C4-2B (cell line): ENCODE measurements at regions not wholly inside any gene's neighbourhood (a gene's known extent, or its start where the extent isn't known, plus 50 kb on each side); places are given as distances from the start of the nearest gene placed in this dataset.

Experiments used
- ZFX ChIP-seq: fragments of 450-650 bp; IDR thresholded peaks from 2 replicates; pipeline ENCODE4 v1.6.1; 2017
- TF ChIP-seq, protein P1 (sequence below): fragments of 450-650 bp; conservative IDR thresholded peaks from 2 replicates; pipeline ENCODE4 v1.5.1; 2017; ENCODE audit warnings: mild to moderate bottlenecking

DNA sequence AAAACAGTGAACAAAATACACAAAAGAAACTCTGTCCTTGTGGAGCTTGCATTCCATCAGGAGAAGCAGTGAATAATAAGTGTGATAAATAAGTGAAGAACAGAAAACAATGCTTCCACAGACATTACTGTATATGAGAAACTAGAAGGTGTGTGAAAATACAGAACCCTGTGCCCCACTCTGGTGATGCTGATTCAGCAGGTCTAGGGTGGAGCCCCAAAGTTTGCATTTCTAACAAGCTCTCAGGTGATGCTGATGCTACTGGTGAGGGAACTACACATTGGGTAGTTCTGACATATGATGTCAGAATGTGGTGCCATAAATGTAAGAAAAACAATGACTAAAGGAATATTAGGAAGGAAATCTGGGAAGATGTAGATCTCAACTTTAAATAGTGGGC, 601.4 kb upstream of the BTBD3 start:
- TF ChIP-seq, protein P1, sequence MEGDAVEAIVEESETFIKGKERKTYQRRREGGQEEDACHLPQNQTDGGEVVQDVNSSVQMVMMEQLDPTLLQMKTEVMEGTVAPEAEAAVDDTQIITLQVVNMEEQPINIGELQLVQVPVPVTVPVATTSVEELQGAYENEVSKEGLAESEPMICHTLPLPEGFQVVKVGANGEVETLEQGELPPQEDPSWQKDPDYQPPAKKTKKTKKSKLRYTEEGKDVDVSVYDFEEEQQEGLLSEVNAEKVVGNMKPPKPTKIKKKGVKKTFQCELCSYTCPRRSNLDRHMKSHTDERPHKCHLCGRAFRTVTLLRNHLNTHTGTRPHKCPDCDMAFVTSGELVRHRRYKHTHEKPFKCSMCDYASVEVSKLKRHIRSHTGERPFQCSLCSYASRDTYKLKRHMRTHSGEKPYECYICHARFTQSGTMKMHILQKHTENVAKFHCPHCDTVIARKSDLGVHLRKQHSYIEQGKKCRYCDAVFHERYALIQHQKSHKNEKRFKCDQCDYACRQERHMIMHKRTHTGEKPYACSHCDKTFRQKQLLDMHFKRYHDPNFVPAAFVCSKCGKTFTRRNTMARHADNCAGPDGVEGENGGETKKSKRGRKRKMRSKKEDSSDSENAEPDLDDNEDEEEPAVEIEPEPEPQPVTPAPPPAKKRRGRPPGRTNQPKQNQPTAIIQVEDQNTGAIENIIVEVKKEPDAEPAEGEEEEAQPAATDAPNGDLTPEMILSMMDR: no peak
- no peak for TF ChIP-seq ZFX
